Activated CD4-positive, alpha-beta memory T cell treated with anti-CD3 and anti-CD28 coated beads, Interleukin-2, amount 10 ng/mL, durations not matched to agents 7 days and 5 days (primary cell): ENCODE measurements at regions not wholly inside any gene's neighbourhood (a gene's known extent, or its start where the extent isn't known, plus 50 kb on each side); places are given as distances from the start of the nearest gene placed in this dataset.
"Not testable (repeated sequence)": the region's sequence is repeated elsewhere in the genome, so short reads cannot be mapped to it uniquely, and the experiment has no call there.

Source experiments
- CTCF ChIA-PET: fragments of 350-600 bp; sonication (Branson Sonifier 250); formaldehyde crosslinking; loops from one replicate; lab custom pipeline; 2021; ENCODE audit warnings: antibody characterized with exemption, inconsistent platforms; lab: Charles Lee
- POLR2A ChIA-PET: fragments of 350-600 bp; sonication (Branson Sonifier 250); formaldehyde crosslinking; loops from one replicate; lab custom pipeline; 2021; ENCODE audit warnings: antibody characterized with exemption; lab: Charles Lee
- DNase-seq: peaks from one replicate; pipeline ENCODE4 v3.0.0-alpha.2; 2020
- H3K27ac Mint-ChIP-seq: one replicate; pipeline ENCODE4 v1.8.0; 2021; ENCODE audit warnings: mild to moderate bottlenecking, mixed read lengths
- H3K27me3 Mint-ChIP-seq: one replicate; pipeline ENCODE4 v1.8.0; 2021; ENCODE audit warnings: mixed read lengths
- H3K36me3 Mint-ChIP-seq: one replicate; pipeline ENCODE4 v1.8.0; 2021; ENCODE audit warnings: low read depth, mixed read lengths
- H3K4me1 Mint-ChIP-seq: one replicate; pipeline ENCODE4 v1.8.0; 2021; ENCODE audit warnings: mixed read lengths
- H3K4me3 Mint-ChIP-seq: one replicate; pipeline ENCODE4 v1.8.0; 2021; ENCODE audit warnings: mild to moderate bottlenecking, mixed read lengths
- H3K9me3 Mint-ChIP-seq: one replicate; pipeline ENCODE4 v1.8.0; 2021; ENCODE audit warnings: mixed read lengths

- CTCF ChIA-PET, result no interaction called here
- DNase-seq, result no peak
- H3K27ac Mint-ChIP-seq, result no peak overlapping the region
- POLR2A ChIA-PET, result no interaction called here
- H3K36me3 Mint-ChIP-seq, result no peaks in the 10 kb centered on the region
- no peak overlapping the region for H3K4me3 Mint-ChIP-seq
- H3K27me3 Mint-ChIP-seq, result peaks cover 5% of the 10 kb centered on the region
- no peaks in the 10 kb centered on the region for H3K4me1 Mint-ChIP-seq
- H3K9me3 Mint-ChIP-seq, result no peaks in the 10 kb centered on the region
These were observed 245.9 kb upstream of the USP15 start for GRCh38 chr12:62014330-62014729.

- DNase-seq, result no peak
- Mint-ChIP-seq H3K36me3 (no peaks in the 10 kb centered on the region), H3K4me1 (no peaks in the 10 kb centered on the region), H3K27me3 (peaks cover 5% of the 10 kb centered on the region), H3K9me3 (no peaks in the 10 kb centered on the region), H3K27ac (no peak overlapping the region), H3K4me3 (no peak overlapping the region)
- CTCF ChIA-PET, result no interaction called here
- POLR2A ChIA-PET, result no interaction called here
These were observed 244.2 kb upstream of the USP15 start for GRCh38 chr12:62016021-62016420.

GRCh38 chr12:62021808-62022207 is 238.4 kb upstream of the USP15 start:
- ChIA-PET POLR2A (no interaction called here), CTCF (no interaction called here)
- Mint-ChIP-seq H3K36me3 (no peaks in the 10 kb centered on the region), H3K4me3 (no peak overlapping the region), H3K9me3 (no peaks in the 10 kb centered on the region), H3K27ac (no peak overlapping the region), H3K27me3 (no peaks in the 10 kb centered on the region), H3K4me1 (no peaks in the 10 kb centered on the region)
- no peak for DNase-seq

- Mint-ChIP-seq H3K4me1 (no peaks in the 10 kb centered on the region), H3K27ac (no peak overlapping the region), H3K9me3 (no peaks in the 10 kb centered on the region), H3K27me3 (no peaks in the 10 kb centered on the region), H3K36me3 (no peaks in the 10 kb centered on the region), H3K4me3 (no peak overlapping the region)
- ChIA-PET CTCF (no interaction called here), POLR2A (no interaction called here)
- no peak for DNase-seq
These were observed 231.7 kb upstream of the USP15 start for GRCh38 chr12:62028536-62028935.

GRCh38 chr12:62032870-62033269 is 227.3 kb upstream of the USP15 start:
- DNase-seq, result no peak
- Mint-ChIP-seq H3K4me3 (no peak overlapping the region), H3K9me3 (no peaks in the 10 kb centered on the region), H3K4me1 (no peaks in the 10 kb centered on the region), H3K36me3 (no peaks in the 10 kb centered on the region), H3K27me3 (no peaks in the 10 kb centered on the region), H3K27ac (no peak overlapping the region)
- ChIA-PET POLR2A (no interaction called here), CTCF (no interaction called here)

- Mint-ChIP-seq H3K4me3 (no peak overlapping the region), H3K9me3 (no peaks in the 10 kb centered on the region), H3K27ac (no peak overlapping the region), H3K36me3 (no peaks in the 10 kb centered on the region), H3K27me3 (no peaks in the 10 kb centered on the region), H3K4me1 (no peaks in the 10 kb centered on the region)
- CTCF ChIA-PET, result no interaction called here
- POLR2A ChIA-PET, result no interaction called here
- DNase-seq, result no peak
These were observed 215.6 kb upstream of the USP15 start for GRCh38 chr12:62044450-62045135.

GRCh38 chr12:62045211-62045610 is 215.0 kb upstream of the USP15 start:
- Mint-ChIP-seq H3K4me1 (no peaks in the 10 kb centered on the region), H3K27ac (no peak overlapping the region), H3K27me3 (no peaks in the 10 kb centered on the region), H3K9me3 (no peaks in the 10 kb centered on the region), H3K36me3 (no peaks in the 10 kb centered on the region), H3K4me3 (no peak overlapping the region)
- POLR2A ChIA-PET, result no interaction called here
- CTCF ChIA-PET, result no interaction called here
- DNase-seq, result no peak

GRCh38 chr12:62050785-62051184 is 209.4 kb upstream of the USP15 start:
- no peak overlapping the region for H3K4me3 Mint-ChIP-seq
- ChIA-PET CTCF (no interaction called here), POLR2A (no interaction called here)
- no peaks in the 10 kb centered on the region for H3K36me3 Mint-ChIP-seq
- no peaks in the 10 kb centered on the region for H3K9me3 Mint-ChIP-seq
- no peak for DNase-seq
- no peaks in the 10 kb centered on the region for H3K27me3 Mint-ChIP-seq
- no peak overlapping the region for H3K27ac Mint-ChIP-seq
- H3K4me1 Mint-ChIP-seq, result no peaks in the 10 kb centered on the region

- H3K27me3 Mint-ChIP-seq, result no peaks in the 10 kb centered on the region
- no peak overlapping the region for H3K27ac Mint-ChIP-seq
- DNase-seq, result no peak
- ChIA-PET CTCF (interaction anchor here (1.3 kb wide), 1 partner anchor 9 kb away, joined by 3 read pairs; no protein-coding TSS in a partner anchor), POLR2A (no interaction called here)
- H3K36me3 Mint-ChIP-seq, result no peaks in the 10 kb centered on the region
- H3K4me3 Mint-ChIP-seq, result no peak overlapping the region
- H3K4me1 Mint-ChIP-seq, result peaks cover 1% of the 10 kb centered on the region
- H3K9me3 Mint-ChIP-seq, result no peaks in the 10 kb centered on the region
These were observed 190.2 kb upstream of the USP15 start for GRCh38 chr12:62069976-62070375.

GRCh38 chr12:62073236-62073635 is 187.0 kb upstream of the USP15 start:
- DNase-seq, CTCF ChIA-PET, H3K4me3 Mint-ChIP-seq, H3K27me3 Mint-ChIP-seq, POLR2A ChIA-PET, H3K4me1 Mint-ChIP-seq, H3K9me3 Mint-ChIP-seq, H3K27ac Mint-ChIP-seq, H3K36me3 Mint-ChIP-seq: not testable (repeated sequence)

- no peak for DNase-seq
- no peak overlapping the region for H3K27ac Mint-ChIP-seq
- H3K36me3 Mint-ChIP-seq, result no peaks in the 10 kb centered on the region
- no peaks in the 10 kb centered on the region for H3K4me1 Mint-ChIP-seq
- H3K4me3 Mint-ChIP-seq, result no peak overlapping the region
- ChIA-PET POLR2A (no interaction called here), CTCF (no interaction called here)
- no peaks in the 10 kb centered on the region for H3K9me3 Mint-ChIP-seq
- no peaks in the 10 kb centered on the region for H3K27me3 Mint-ChIP-seq
These were observed 184.3 kb upstream of the USP15 start for GRCh38 chr12:62075870-62076269.

GRCh38 chr12:62078020-62078419 is 182.2 kb upstream of the USP15 start:
- Mint-ChIP-seq H3K36me3 (no peaks in the 10 kb centered on the region), H3K27ac (no peak overlapping the region), H3K9me3 (no peaks in the 10 kb centered on the region), H3K4me3 (no peak overlapping the region), H3K27me3 (no peaks in the 10 kb centered on the region), H3K4me1 (no peaks in the 10 kb centered on the region)
- DNase-seq, result no peak
- ChIA-PET POLR2A (no interaction called here), CTCF (no interaction called here)

GRCh38 chr12:62082448-62082847 is 177.8 kb upstream of the USP15 start:
- no peaks in the 10 kb centered on the region for H3K4me1 Mint-ChIP-seq
- no peaks in the 10 kb centered on the region for H3K9me3 Mint-ChIP-seq
- DNase-seq, result no peak
- H3K27me3 Mint-ChIP-seq, result no peaks in the 10 kb centered on the region
- H3K27ac Mint-ChIP-seq, result no peak overlapping the region
- no peak overlapping the region for H3K4me3 Mint-ChIP-seq
- no peaks in the 10 kb centered on the region for H3K36me3 Mint-ChIP-seq
- CTCF ChIA-PET, result no interaction called here
- POLR2A ChIA-PET, result no interaction called here

- Mint-ChIP-seq H3K27me3 (no peaks in the 10 kb centered on the region), H3K4me3 (no peak overlapping the region), H3K27ac (no peak overlapping the region), H3K4me1 (no peaks in the 10 kb centered on the region), H3K36me3 (no peaks in the 10 kb centered on the region), H3K9me3 (no peaks in the 10 kb centered on the region)
- DNase-seq, result no peak
- ChIA-PET POLR2A (no interaction called here), CTCF (no interaction called here)
These were observed 162.1 kb upstream of the USP15 start for GRCh38 chr12:62098132-62098531.
